HG02870 (cell line): ENCODE measurements at regions not wholly inside any gene's neighbourhood (a gene's known extent, or its start where the extent isn't known, plus 50 kb on each side); places are given as distances from the start of the nearest gene placed in this dataset.
A peak's percentile ranks its signal among the peaks of the same experiment; 100 is the strongest.

ENCODE experiments used
- ATAC-seq: cut with Tn5 transposase; IDR thresholded peaks from one replicate; pipeline ENCODE4 v1.9.1; 2021; ENCODE audit warnings: mild to moderate bottlenecking, moderate library complexity; ENCODE audit not compliant: unreplicated experiment

GRCh38 chr6:14645841-14646240, 528.3 kb downstream of the CD83 start:
- ATAC-seq = no peak

- ATAC-seq = no peak
These were observed 528.8 kb downstream of the CD83 start for GRCh38 chr6:14646371-14646770.

DNA sequence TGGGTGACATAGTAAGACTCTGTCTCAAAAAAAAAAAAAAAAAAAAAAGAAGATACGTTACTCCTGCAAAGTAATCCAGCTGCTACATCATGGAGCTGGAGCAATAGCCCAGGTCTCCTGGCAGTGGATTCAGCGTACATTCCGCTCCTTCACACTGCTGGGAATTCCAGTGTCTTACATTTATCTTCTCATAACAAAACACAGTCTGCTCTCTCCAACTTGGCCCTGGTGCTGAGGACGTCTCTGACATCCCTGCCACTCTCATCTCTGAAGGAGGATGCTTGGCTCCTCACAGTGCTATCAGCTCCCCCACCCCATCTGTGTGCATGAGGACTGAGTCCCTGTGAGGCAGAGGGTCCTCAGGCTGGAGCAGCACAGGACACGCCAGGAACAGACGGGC, 529.8 kb downstream of the CD83 start:
- no peak for ATAC-seq

DNA sequence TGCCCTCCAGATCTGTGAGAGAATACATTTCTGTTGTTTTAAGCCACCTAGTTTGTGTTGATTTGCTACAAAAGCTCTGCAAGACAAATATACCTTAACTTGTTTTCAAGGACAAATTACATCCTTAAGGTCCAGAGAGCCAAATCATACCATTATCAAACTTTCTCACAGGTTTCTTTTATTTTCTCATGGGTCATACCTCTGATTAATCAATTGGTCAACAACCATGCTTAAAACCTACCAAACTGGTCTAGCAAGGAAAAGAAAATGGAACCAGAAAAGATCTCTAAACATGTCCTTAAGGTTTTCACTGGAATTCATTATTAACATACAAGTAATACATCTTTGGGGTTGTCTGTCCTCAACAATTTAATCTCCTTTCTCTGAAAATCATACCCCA, 535.0 kb downstream of the CD83 start:
- no peak for ATAC-seq

- no peak for ATAC-seq
These were observed 537.9 kb downstream of the CD83 start for GRCh38 chr6:14655201-14656061.

GRCh38 chr6:14656078-14656521, 538.5 kb downstream of the CD83 start:
- ATAC-seq = no peak

GRCh38 chr6:14656649-14657048, 539.1 kb downstream of the CD83 start:
- no peak for ATAC-seq

- no peak for ATAC-seq
These were observed 540.5 kb downstream of the CD83 start for GRCh38 chr6:14658030-14658429.

- ATAC-seq = no peak
These were observed 541.5 kb downstream of the CD83 start for GRCh38 chr6:14658886-14659561.

DNA sequence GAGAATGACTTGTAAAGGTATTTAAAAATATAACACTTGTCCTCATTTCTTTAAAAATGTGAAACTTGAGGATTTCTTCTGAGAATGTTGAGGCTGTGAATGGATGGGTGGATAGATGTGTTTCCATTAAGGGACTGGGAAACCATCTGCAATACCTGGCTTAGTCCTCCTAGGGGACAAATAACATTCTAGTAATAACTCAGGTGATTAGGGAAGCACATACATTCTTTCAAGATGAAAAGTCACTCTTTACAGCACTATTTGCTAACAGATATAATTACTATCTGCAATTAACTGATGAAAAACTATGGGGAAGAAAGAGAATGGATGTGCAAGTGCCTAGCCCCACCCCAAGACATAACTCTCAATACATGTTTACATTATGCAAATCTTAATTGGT, 542.3 kb downstream of the CD83 start:
- ATAC-seq = no peak

DNA sequence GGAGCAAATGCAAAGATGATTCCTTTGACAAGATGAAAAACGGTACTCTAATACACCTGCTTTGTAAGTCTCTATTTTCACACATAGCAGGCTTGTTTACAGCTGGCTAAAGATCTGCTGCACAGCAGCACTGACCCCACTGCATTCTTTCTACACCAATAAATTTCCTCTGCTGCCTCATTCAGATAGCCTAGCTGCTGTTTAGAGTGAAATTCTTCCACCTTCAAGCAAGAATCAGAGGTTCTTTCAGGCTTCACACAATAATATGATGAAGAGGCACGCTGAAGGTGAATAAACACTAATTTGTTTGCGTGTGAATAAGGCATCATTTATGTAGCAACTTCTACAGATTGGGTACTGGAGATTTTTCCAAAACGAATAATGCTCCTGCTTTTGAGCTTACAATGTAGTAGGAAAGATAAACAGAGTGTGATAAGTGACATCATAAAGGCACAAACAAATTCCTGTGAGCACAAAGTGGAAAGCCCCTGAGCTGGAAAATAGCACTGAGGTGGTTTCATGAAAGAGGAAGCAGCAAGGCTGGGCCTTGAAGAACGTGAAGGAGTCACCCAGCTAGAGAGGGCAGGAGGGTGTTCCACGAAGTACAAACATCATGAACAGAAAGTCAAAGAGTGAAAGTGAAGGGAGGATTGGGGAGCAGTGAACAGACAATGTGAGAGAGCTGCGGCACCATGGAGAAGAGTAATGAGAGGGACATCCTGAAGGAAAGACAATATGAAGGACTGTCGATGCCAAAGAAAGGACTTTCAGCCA, 543.4 kb downstream of the CD83 start:
- peak; percentile 36 for ATAC-seq

- no peak for ATAC-seq
These were observed 544.1 kb downstream of the CD83 start for GRCh38 chr6:14661691-14662090.

- peak; percentile 53 for ATAC-seq
These were observed 546.6 kb downstream of the CD83 start for GRCh38 chr6:14664112-14664601.

DNA sequence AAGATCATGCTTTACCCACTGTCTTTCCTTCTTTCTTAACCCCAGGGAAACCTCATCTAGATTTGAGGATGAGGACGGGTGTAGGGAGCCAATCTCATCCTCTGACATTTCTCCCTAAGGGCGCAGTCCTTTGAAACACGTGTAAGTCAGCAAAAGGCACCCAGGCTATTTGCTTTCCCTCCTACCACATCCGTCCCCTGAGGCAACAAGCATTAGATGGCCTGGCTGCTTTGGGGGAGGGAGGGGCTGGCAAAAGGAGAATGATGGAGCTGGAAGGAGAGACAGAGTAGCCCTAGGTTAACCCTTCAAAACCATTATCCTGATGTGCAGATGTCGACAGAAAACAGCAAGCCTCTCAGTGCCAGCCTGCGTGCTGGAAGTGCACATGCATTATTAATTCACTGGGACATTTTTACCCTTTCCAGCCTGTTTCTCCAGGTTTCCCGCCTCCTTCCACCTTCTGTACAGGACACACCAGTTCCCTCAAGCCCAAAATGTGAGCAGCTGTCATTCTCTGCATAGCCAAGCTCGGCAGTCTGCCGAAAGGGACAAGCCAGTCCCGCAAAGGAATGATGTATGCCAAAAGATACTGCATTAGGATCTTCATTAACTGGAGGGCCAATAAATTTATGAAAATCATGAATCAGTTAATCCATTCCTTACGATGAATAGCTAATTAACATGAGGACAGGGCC, 547.2 kb downstream of the CD83 start:
- ATAC-seq = no peak

- peak; percentile 57 for ATAC-seq
These were observed 548.5 kb downstream of the CD83 start for GRCh38 chr6:14665827-14666724.

DNA sequence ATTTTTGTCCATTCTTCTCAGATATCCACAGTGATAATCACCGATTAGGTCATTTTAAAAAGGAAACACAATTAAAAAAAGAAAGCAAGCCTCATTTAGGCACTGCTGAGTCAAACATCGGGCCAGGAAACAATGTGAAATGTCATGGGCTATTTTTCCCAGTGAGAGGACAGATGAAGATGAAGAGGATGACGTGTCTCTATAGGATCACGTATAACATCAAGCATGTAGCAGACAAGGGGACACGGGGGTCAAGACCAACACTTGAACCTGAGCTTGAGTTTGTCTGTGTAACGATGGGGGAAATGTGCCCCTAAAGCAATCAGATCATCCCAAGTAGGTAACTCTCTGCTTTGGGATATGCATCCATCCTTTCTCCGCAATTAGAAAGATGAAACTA, 553.2 kb downstream of the CD83 start:
- no peak for ATAC-seq

DNA sequence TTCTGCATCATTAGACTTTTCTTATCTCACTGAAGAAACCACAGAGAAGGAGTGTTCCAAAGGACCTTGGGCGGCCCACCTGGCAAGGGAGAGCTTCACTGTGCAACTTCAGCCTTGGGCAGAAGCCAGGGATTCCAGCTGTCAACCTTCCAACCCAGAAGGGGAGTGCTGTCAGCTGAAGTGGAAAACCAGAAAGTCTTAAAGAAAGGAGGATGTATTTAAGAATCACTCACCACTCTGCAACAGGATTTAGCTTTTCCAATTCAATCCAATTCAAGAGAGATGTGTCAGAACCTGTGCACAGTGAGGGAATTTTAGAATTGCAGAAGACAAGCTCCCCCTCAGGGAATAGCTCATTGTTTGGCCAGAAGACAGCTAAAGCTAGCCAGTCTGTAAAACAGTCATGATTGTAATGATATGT, 553.7 kb downstream of the CD83 start:
- no peak for ATAC-seq

GRCh38 chr6:14671937-14672336, 554.4 kb downstream of the CD83 start:
- ATAC-seq = no peak

- ATAC-seq = no peak
These were observed 555.6 kb downstream of the CD83 start for GRCh38 chr6:14673201-14673600.

- ATAC-seq = no peak
These were observed 556.9 kb downstream of the CD83 start for GRCh38 chr6:14674458-14674857.
